ENCODE measurements at regions not wholly inside any gene's neighbourhood (a gene's known extent, or its start where the extent isn't known, plus 50 kb on each side); places are given as distances from the start of the nearest gene placed in this dataset.
"Not testable (repeated sequence)": the region's sequence is repeated elsewhere in the genome, so short reads cannot be mapped to it uniquely, and the experiment has no call there.

DNA sequence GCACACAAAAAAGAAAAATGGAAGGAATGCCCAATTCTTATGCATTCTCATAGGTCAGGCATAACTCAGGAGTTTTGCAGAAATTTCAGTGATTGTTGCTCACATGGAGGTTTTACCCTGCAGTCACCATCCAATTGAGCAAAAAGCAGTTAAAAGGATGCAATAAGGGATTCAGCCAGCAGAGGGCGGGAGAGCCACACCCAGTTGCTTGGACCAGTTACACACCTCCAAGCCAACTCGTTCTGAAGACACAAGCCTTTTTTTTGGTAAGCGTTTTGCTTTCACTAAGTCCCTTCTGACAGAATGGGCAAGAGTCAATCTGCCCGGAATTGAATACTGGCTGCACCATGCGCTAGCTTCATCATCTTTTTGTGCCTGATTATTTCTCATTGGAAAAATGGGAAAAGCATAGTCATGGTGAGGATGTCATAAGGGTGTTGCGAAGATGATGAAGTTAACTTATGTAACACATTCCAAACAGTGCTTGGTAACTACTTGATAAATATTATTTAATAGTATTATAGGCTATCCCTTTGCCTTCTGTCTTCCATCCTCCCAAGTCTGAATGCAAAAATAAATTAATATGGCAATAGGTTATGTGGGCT is 154.4 kb upstream of the SGO1 start:
- peak; percentile 79 for DNase-seq (ENCODE audit: low spot score)

DNA sequence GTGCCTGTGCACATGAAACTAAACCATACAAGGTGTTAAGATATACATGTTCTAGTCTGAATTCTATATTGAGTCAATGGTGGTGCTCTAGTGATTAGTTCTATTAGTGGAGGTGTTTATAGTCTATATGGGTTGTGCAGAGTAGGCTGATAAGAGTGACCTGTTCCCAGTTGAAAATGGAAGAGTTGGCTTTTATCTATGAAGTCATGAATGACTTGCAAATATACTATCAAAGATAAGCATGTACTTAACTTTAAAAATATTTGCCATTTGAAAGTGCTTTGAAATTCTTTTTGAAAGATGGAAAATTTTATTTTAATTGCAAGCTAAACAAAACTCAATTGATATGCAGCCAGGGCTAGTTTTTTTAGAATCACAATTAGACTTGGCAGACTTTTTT is 150.6 kb upstream of the SGO1 start:
- DNase-seq (ENCODE audit: low spot score): no peak

DNA sequence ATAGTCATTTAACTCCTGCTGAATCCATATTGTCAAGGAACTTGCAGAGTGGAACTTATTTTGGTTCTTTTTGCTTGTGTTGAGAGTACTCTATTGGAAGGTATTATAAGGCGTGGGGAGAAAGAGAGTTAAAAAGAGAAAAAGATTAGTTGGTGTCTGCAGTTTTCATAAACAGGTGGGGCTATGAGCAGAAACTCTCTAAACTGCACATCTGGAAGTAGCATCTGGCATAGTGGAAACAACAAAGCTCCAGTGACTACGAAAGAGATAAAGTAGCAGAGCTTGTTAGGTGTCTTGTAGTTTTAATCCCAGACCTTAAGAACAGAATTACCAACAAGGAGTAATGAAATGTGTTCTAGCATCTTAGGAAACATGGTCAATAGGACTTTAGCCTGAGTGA is 148.8 kb upstream of the SGO1 start:
- DNase-seq (ENCODE audit: low spot score): no peak

DNA sequence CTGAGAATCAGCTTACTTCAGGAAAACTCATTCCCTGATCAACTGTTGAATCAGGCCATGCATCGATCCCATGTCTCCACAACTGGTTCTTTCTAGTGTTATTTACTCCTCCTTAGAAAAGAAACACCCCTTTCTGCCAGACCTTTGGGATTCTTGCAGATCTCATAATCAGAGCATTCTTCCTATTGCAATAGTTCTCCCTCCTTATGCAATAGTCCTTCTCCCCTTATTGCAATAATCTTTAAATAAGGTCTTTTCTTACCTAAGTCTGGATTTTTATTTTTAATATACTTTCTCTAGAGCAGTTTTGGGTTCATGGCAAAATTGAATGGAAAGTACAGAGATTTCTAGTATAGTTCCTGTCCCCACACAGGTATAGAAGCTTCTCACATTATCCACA is 141.9 kb upstream of the SGO1 start:
- DNase-seq (ENCODE audit: low spot score): no peak

DNA sequence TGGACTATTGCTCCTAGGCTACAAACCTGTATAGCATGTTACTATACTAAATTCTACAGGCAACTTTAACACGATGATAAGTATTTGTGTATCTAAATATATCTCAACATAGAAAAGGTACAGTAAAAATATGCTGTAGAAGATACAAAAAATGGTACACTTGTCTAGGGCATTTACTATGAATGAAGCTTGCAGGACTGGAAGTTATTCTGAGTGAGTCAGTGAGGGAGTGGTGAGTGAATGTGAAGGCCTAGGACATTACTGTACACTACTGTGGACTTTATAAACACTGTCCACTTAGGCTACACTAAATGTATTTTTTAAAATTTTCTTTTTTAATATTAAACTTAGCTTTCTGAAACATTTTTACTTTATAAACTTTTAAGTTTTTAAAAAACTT is 140.5 kb upstream of the SGO1 start:
- no peak for DNase-seq (ENCODE audit: low spot score)

DNA sequence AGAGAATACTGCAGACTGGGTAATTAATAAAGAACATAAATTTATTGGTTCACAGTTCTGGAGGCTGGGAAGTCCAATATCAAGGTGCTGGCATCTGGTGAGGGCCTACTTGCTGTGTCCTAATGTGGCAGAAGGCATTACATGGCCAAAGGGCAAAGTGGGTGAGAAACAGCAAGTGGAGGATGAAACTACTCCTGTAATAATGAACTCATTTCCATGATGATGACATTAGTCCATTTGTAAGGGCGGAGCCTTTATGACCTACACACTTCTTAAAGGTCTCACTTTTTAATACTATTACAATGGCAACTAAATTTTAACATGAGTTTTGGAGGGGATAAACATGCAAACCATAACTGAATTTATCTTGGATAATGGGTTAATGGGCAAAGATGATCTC is 139.6 kb upstream of the SGO1 start:
- DNase-seq (ENCODE audit: low spot score): no peak

DNA sequence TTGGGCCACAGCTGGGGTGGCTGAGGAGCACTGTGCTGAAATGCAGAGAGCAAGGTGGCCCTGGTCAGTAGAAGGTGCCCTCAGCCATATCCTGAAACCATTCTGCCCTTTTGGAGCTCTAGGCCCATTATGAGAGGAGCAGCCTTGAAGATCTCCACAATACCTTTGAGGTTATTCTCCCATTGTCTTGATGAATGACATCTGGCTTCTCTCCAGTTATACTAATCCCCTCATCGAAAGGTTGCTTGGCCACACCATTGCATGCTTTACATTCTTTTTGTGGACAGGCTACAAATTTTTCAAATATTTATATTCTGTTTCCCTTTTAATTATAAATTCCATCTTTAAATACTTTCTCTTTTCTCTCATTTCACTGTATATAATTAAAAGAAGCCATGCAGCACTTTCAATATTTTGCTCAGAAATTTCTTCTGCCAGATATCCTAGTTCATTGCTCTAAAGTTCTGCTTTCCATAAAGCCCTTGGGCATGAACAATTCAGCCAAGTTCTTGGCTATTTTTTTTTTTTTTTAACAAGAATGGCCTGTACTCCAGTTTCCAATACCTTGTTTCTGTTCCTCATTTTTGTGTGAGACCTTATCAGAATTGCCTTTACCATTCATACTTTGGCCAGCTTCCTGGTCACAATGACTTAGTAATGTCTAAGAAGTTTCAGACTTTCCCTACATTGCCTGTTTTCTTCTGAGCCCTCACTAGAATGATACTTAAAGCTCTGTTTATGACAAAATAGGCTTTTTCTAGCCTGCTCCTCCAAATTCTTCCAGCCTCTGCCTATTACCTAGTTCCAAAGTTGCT is 138.9 kb upstream of the SGO1 start:
- no peak for DNase-seq (ENCODE audit: low spot score)

DNA sequence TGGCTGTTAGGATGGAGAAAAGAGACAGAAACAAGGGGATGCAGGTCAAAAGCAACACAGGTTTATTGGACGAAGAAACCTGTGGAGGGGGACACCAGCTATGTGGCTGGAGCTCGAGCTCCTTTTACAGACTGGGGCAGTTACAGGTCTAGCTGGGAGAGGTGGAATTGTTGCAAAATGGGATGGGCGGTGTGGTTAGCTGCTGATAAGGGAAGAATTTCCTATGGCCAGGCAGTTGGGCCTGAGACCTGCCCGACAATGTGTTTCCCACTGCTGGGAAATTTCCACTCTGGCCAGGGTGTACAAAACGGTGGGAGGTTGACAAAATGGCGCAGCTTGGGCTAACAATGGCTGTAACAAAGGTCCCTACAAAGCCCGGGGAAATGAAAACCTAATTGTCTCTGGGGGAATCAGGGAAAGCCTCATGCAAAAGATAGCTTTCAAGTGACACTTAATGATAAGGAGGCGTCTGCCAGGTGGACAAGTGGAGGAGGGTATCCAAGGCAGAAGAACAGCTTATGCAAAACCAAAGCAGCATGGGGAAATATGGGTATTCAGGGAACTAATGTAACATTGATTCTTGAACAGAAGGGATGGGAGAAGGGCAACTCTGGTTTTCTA is 137.4 kb upstream of the SGO1 start:
- DNase-seq (ENCODE audit: low spot score): no peak

DNA sequence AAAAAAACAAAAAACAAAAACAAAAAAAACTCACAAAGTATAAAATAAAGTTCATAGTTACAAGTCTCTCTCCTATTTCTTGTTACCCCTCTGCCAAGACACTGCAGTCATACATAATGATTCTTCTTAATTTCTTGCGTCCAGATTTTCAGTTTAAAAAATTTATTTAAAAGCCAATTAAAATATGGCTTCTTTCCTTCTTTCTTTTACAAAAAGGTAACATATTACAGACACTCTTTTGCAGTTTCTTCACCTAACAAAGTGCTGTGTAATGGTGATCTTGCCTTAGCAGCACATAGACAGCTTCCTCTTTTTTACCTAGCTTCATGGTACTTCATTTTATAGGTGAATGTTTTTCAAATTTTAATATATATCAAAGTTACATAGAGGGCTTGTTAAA is 136.1 kb upstream of the SGO1 start:
- no peak for DNase-seq (ENCODE audit: low spot score)

DNA sequence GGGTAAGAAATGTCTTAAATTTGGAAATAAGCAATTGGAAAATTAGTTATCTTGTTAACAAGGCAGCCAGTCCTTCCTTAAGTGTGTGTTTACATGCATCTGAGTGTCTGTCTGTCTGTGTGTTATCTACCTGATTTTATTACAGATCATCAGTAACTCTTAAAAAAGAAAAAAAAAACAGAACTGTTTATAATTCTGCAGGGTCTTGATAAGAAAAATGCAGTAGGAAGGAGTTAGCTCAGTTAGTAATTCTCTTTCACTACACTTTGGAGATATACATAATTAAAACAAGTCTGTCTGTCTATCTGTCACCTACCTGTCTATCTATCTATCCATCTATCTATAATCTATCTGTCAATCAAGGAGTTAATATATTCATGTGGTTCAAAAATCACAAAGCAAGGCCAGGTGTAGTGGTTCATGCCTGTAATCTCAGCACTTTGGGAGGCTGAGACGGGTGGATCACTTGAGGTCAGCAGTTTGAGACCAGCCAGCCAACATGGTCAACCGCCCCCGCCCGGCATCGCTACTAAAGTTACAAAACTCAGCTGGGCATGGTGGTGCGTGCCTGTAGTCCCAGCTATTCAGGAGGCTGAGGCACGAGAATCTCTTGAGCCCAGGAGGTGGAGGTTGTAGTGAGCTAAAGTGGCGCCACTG is 135.5 kb upstream of the SGO1 start:
- no peak for DNase-seq (ENCODE audit: low spot score)

DNA sequence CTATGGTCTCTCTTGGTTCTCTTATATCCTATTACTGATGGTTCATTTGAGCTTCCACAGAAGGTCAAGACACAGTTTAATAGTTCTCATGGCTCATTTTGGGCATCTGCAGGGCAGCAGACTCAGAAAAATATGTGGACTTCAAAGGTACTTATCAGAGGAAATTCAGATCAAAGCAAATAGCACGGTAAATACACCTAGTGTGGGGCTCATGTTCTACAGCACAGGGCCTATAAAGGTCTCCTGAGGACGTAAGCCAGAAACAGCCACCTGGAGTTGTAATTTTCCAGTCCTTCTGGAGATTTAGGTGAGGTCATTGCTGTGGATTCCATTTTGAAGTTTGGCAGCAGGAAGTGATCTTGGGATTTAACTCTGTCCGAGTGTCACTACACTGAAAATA is 134.5 kb upstream of the SGO1 start:
- DNase-seq (ENCODE audit: low spot score): no peak

DNA sequence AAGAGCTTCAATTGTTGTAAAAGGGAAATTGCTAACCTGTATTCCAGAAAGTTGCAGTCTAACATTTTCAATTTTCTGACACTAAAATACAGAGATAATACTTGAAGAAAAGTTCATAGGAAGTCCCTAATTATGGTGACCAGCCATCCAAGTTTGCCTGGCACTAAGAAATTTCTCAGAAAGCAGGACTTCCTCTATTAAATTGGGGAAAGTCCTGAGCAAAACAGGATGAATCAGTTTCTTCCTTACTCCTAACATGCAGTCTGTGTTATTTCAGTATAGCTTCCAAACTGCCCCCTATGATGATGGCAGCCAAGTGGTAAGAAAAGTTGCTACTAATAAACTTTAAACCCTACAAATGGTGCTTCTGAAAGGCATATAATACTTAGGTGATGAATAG is 133.5 kb upstream of the SGO1 start:
- no peak for DNase-seq (ENCODE audit: low spot score)

DNA sequence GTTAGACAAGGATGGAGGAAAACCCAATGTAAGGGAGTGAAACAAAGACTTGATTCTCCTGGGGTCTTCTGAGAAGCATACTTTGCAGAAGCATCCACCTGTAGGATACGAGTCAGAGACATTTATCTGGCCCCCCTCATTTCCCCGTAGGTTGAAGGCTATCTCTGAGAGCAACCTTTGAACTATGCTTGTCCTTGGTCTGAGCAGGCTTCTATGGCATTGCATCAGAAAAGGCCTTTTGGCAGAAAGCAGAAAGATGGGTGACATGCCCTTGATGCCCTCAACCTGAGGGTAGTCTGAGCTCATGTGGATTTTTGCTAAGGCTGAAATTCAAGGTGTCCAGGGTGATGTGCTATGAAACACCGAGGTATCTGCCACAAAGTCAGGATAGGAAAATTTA is 131.6 kb upstream of the SGO1 start:
- DNase-seq (ENCODE audit: low spot score): no peak

DNA sequence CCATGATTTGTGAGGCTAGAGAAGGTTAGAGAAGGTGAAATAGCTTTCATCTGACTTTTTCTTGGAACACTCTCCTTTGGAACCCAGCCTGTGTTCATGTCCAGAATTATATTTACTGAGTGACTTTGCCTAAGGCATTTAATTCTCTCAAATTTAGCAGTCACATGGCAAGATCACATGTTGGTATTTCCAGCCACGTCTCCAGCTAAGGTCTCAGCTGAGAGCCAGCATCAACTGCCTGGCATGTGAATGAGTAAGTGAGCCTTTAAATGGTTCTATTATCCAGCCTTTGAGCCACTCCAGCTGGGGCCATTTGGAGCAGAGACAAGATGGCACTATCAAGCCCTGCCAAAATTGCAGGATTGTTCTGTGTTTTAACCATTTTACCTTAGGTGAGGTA is 130.2 kb upstream of the SGO1 start:
- DNase-seq (ENCODE audit: low spot score): no peak

DNA sequence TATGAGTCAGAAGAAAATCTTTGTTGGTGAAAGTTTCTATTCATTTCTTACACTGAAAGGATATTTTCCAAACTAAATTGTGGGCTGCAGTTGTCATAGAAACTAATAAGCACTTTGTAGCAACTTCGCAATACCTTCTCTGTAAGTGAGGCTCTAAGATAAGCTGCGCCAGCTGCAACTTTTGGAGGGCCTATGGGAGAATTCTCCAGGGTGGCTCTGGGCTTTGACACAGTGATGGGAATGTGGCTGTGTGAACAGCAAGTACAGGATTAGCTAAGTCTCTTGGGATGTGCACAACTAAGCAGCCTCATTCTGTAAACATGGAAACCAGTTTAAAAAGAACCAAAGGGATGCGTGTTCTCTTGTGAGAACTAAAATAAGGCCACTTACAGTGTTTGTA is 124.6 kb upstream of the SGO1 start:
- no peak for DNase-seq (ENCODE audit: low spot score)

DNA sequence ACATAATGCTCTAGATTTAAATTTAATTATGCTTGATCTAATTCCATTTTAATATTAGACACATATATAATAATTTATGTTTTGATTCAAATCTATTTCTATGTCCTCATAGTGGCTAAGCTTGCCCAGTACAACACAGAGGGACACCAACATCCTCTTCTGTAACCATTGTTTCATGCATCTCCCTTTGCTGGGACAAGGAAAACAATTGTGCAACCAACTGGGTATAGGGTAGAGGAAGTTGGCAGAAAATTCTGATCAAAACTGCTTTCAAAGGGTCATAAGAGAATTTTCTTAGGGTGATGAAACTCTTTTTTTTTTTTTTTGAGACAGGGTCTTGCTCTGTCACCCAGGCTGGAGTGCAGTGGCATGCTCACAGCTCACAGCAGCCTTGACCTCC is 121.4 kb upstream of the SGO1 start:
- DNase-seq (ENCODE audit: low spot score): no peak

DNA sequence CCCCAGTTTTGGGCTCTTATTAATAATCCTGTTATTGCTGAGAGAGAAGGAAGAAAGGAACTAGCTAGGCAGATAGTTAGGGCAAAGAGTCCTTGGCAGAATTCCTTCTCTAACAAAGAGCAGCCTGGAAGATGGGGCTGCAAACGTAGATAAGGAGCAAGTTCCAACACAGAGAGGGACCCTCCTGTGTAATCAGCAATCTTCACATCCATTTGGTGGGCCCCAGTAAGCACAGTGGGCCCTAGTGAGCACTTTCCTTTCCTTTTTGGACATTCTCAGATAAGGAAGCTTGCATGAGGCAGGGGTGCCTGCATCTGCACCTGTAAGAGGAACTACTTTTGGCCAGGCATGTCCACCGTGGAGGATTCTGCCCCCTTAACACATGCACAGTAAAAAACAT is 119.6 kb upstream of the SGO1 start:
- DNase-seq (ENCODE audit: low spot score): no peak

DNA sequence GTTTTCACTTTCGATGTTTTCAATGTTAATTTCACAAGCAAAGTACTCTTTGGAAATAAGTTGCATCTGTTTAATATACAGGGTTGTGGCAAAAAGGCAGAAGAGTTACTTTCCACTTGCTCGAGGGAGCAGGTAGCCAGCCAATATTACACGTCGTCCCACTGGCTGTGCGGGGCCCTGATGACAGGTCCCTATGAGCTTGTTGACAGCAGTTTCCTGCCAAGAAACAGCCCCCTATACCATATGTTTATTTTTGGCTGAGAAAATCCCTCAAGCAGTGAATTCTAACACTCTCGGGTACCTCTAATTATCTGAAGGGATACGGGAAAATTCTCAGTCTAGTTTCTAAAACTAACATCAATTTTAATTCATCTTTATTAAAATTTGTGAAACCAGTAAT is 116.8 kb upstream of the SGO1 start:
- DNase-seq (ENCODE audit: low spot score): no peak

DNA sequence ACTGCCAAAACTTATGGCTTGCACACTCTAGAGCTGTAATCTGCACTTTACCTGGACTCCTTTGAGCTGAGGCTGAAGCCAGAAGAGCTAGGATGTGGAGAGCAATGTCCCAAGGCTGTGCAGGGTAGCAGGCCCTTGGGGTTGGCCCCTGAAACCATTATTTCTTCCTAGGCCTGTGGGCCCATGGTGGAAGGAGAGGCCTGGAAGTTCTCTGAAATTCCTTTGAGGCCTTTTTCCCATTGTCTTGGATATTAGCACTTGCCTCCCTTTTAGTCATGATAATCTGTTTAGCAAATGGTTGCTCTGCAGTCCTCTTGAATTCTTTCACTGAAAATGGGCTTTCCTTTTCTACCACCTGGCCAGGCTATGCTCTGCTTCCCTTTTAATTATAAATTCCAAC is 102.0 kb upstream of the SGO1 start:
- no peak for DNase-seq (ENCODE audit: low spot score)

DNA sequence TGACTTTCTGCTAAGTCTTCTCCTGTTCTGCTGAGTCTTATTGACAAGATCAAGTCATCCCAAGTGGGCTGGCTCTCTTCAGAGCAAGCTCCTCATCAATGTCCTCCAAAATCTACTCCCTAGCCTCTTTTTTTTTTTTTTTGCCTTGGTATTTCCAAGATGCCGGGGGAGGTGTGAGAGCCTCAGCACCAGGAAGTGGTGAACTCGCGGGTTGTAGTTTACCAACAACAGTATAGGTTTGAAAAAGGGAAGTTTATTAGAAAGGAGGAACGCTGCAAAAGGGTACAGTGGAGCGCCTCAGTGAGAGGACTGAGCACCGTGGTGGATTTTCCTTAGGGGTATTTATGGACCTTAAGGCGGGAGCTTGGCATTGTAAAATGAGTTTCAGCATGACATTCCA is 94.3 kb upstream of the SGO1 start:
- no peak for DNase-seq (ENCODE audit: low spot score)

DNA sequence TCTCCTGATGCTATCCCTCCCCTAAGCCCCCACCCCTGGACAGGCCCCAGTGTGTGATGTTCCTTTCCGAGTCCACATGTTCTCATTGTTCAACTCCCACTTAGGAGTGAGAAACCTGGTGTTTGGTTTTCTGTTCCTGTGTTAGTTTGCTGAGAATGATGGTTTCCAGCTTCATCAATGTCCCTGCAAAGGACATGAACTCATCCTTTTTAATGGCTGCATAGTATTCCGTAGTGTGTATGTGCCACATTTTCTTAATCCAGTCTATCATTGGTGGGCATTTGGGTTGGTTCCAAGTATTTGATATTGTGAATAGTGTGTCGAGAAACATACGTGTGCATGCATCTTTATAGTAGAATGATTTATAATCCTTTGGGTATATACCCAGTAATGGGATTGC is 80.0 kb upstream of the SGO1 start:
- DNase-seq (ENCODE audit: low spot score): not testable (repeated sequence)

DNA sequence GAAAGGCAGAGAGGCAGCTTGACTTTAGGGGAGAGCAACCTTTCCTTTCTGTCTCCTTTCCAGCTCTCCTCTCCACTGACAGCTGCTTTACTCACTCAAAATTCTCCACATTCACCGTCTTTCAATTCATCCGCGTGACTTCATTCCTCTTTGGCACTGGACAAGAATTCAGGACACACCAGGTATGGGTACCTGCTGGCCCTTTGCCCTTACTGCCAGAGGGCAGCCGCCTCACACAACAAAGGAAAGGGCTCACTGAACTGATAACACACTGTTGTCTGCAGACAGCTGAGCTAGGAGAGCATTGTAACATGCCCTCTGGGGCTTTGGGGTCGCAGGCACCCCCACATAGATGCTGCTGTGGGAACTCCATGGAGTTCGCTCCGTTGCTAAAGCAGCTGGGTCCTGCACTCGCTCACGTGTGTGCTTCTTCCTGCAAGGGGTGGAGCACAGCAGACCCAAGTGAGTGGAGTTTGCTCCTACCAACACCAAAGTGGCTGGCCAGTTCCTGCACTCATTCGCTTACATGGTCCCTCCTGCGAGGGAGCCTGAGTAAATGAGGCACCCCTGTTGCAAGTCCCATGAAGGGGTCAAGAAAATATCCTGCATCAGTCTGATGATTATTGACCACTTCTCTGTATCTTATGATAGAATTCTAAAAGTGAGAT is 79.0 kb upstream of the SGO1 start:
- no peak for DNase-seq (ENCODE audit: low spot score)

Measured in SK-N-DZ (cell line).